HepG2 (cell line): ENCODE measurements at regions not wholly inside any gene's neighbourhood (a gene's known extent, or its start where the extent isn't known, plus 50 kb on each side); places are given as distances from the start of the nearest gene placed in this dataset.

Source experiments
- BHLHE40 ChIP-seq: IDR thresholded peaks from 2 replicates; pipeline ENCODE4 v1.6.1; 2011; ENCODE audit warnings: low read length, improper control_type of control experiment
- E2F2 ChIP-seq: sonication (generic); formaldehyde crosslinking; IDR thresholded peaks from 2 replicates; pipeline ENCODE4 v1.4.0; 2020; ENCODE audit warnings: missing genetic modification reagents, borderline replicate concordance
- HOXD1 ChIP-seq: sonication (generic); formaldehyde crosslinking; IDR thresholded peaks from 2 replicates; pipeline ENCODE4 v1.5.0; 2020; ENCODE audit warnings: missing genetic modification reagents
- ZBTB8A ChIP-seq: sonication (generic); formaldehyde crosslinking; IDR thresholded peaks from 2 replicates; pipeline ENCODE4 v1.4.0; 2020; ENCODE audit warnings: mild to moderate bottlenecking, low read depth, missing genetic modification reagents, borderline replicate concordance
- ZNF333 ChIP-seq: sonication (generic); formaldehyde crosslinking; IDR thresholded peaks from 2 replicates; pipeline ENCODE4 v1.4.0; 2020; ENCODE audit warnings: mild to moderate bottlenecking, missing genetic modification reagents, borderline replicate concordance
- ZNF431 ChIP-seq: sonication (generic); formaldehyde crosslinking; IDR thresholded peaks from 2 replicates; pipeline ENCODE4 v1.9.0; 2022; ENCODE audit warnings: missing genetic modification reagents, low read depth, mild to moderate bottlenecking, borderline replicate concordance
- ZNF572 ChIP-seq: sonication (generic); formaldehyde crosslinking; IDR thresholded peaks from 2 replicates; pipeline ENCODE4 v1.5.1; 2020; ENCODE audit warnings: mild to moderate bottlenecking, missing genetic modification reagents
- ZNF713 ChIP-seq: sonication (generic); formaldehyde crosslinking; IDR thresholded peaks from 2 replicates; pipeline ENCODE4 v1.4.0; 2020; ENCODE audit warnings: mild to moderate bottlenecking, missing genetic modification reagents
- ZZZ3 ChIP-seq: sonication (generic); formaldehyde crosslinking; IDR thresholded peaks from 2 replicates; pipeline ENCODE4 v1.4.0; 2020; ENCODE audit warnings: missing genetic modification reagents, mild to moderate bottlenecking, borderline replicate concordance
- TF ChIP-seq, protein P1 (sequence below): sonication (generic); formaldehyde crosslinking; IDR thresholded peaks from 2 replicates; pipeline ENCODE4 v1.5.0; 2020; ENCODE audit warnings: mild to moderate bottlenecking, missing genetic modification reagents, moderate library complexity
- TF ChIP-seq, protein P2 (sequence below): sonication (generic); formaldehyde crosslinking; IDR thresholded peaks from 2 replicates; pipeline ENCODE4 v1.8.0; 2022; ENCODE audit warnings: missing genetic modification reagents, low read depth, mild to moderate bottlenecking, borderline replicate concordance

GRCh38 chr6:44663860-44664634, 276.5 kb downstream of the CDC5L start (continued):
- TF ChIP-seq, protein P1, sequence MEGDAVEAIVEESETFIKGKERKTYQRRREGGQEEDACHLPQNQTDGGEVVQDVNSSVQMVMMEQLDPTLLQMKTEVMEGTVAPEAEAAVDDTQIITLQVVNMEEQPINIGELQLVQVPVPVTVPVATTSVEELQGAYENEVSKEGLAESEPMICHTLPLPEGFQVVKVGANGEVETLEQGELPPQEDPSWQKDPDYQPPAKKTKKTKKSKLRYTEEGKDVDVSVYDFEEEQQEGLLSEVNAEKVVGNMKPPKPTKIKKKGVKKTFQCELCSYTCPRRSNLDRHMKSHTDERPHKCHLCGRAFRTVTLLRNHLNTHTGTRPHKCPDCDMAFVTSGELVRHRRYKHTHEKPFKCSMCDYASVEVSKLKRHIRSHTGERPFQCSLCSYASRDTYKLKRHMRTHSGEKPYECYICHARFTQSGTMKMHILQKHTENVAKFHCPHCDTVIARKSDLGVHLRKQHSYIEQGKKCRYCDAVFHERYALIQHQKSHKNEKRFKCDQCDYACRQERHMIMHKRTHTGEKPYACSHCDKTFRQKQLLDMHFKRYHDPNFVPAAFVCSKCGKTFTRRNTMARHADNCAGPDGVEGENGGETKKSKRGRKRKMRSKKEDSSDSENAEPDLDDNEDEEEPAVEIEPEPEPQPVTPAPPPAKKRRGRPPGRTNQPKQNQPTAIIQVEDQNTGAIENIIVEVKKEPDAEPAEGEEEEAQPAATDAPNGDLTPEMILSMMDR (CRISPR knock-in tag), result no peak
- no peak for TF ChIP-seq E2F2 (CRISPR knock-in tag)
- TF ChIP-seq ZNF572 (CRISPR knock-in tag), result no peak
- no peak for TF ChIP-seq ZNF333 (CRISPR knock-in tag)
- no peak for TF ChIP-seq ZNF431 (CRISPR knock-in tag)
- no peak for TF ChIP-seq ZBTB8A
- no peak for TF ChIP-seq ZNF713
- no peak for TF ChIP-seq HOXD1 (CRISPR knock-in tag)
- TF ChIP-seq BHLHE40, result no peak
- TF ChIP-seq ZZZ3, result no peak
- TF ChIP-seq, protein P2, sequence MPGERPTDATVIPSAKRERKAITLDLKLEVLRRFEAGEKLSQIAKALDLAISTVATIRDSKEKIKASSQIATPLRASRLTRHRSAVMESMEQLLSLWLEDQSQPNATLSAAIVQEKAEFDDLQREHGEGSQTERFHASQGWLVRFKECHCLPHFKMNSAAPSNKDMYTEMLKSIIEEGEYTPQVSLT, result no peak
